ENCODE measurements at regions not wholly inside any gene's neighbourhood (a gene's known extent, or its start where the extent isn't known, plus 50 kb on each side); places are given as distances from the start of the nearest gene placed in this dataset.

DNA sequence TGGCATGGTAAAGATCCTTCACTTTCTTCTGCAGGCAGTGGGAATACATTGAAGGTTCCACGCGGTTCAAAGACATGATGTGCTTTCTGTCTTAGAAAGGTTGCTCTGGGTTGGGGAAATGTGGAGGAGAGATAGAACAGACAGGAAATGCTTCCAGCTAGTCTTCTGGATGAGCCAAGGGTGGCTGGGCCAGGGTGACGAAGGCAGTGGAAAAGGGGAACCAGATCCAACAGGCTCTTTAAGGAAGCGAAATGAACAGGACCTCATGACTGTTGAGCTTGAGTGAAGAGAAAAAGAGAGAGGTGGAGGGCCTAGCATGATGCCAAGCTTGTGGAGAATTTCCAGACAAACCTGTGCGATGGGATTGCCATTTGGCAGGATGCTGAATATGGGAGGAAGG is 56.4 kb upstream of the LMO1 start:
- DNase-seq (ENCODE audit: low read depth, low spot score) = no peak
- no peaks in the 10 kb centered on the region for H3K36me3 ChIP-seq (ENCODE audit: control insufficient read depth in 2 of 2, extremely low read depth in 1 of 2, insufficient read depth in 2 of 2, low read length in 2 of 2)
- H3K4me1 ChIP-seq (ENCODE audit: control insufficient read depth, extremely low read depth, insufficient read depth, low read length) = no peaks in the 10 kb centered on the region
- no TSS peak for BruUV-seq (replicated peaks)
- H3K4me3 ChIP-seq (replicated peaks in 1 of 3; ENCODE audit: insufficient read depth in 1 of 3, low read depth in 1 of 3, low read length in 3 of 3) = no peak overlapping the region
- intact Hi-C loops (cut with micrococcal nuclease) = no loop called here
- no peak overlapping the region for H3K4me2 ChIP-seq (ENCODE audit: insufficient read depth, low read length)
- H3K27me3 ChIP-seq (ENCODE audit: control insufficient read depth in 2 of 2, insufficient read depth in 2 of 2, low read length in 2 of 2) = no peaks in the 10 kb centered on the region
- ChIA-PET POLR2A (no interaction called here), CTCF (interaction anchor here (0.6 to 2.0 kb wide), 3 partner anchors 9 to 343 kb away, joined by 3 to 7 read pairs (median 4); partner anchors contain the start of gene LMO1)
- H3K79me2 ChIP-seq (ENCODE audit: control insufficient read depth, insufficient read depth, low read length) = no peaks in the 10 kb centered on the region
- no peaks in the 10 kb centered on the region for H4K20me1 ChIP-seq (replicated peaks; ENCODE audit: control insufficient read depth, extremely low read depth, insufficient read depth, low read length)
- H3K9me3 ChIP-seq (replicated peaks; ENCODE audit: control insufficient read depth, insufficient read depth, low read length) = no peaks in the 10 kb centered on the region
- FAIRE-seq = no peak
- no peak overlapping the region for H2AFZ ChIP-seq (ENCODE audit: low read depth, low read length)
- no peak for TF ChIP-seq POLR2AphosphoS5 (IDR thresholded peaks at IDR 0.05; ENCODE audit: insufficient read depth, low read depth, low read length)
- no peak for TF ChIP-seq FOS (IDR thresholded peaks at IDR 0.05; ENCODE audit: borderline replicate concordance, insufficient read depth, low read length)
- TF ChIP-seq JUN (IDR thresholded peaks at IDR 0.05; ENCODE audit: borderline replicate concordance, insufficient read depth, insufficient read length, low read depth) = no peak
- no peak for TF ChIP-seq POLR2A (IDR thresholded peaks at IDR 0.05; ENCODE audit: low read depth, low read length)
- TF ChIP-seq EZH2 (IDR thresholded peaks at IDR 0.05; ENCODE audit: borderline replicate concordance, low read depth, low read length, severe bottlenecking) = no peak
- TF ChIP-seq GATA2 (IDR thresholded peaks at IDR 0.05; ENCODE audit: insufficient read depth, insufficient read length, low read depth, low read length) = no peak
- TF ChIP-seq, protein P1, sequence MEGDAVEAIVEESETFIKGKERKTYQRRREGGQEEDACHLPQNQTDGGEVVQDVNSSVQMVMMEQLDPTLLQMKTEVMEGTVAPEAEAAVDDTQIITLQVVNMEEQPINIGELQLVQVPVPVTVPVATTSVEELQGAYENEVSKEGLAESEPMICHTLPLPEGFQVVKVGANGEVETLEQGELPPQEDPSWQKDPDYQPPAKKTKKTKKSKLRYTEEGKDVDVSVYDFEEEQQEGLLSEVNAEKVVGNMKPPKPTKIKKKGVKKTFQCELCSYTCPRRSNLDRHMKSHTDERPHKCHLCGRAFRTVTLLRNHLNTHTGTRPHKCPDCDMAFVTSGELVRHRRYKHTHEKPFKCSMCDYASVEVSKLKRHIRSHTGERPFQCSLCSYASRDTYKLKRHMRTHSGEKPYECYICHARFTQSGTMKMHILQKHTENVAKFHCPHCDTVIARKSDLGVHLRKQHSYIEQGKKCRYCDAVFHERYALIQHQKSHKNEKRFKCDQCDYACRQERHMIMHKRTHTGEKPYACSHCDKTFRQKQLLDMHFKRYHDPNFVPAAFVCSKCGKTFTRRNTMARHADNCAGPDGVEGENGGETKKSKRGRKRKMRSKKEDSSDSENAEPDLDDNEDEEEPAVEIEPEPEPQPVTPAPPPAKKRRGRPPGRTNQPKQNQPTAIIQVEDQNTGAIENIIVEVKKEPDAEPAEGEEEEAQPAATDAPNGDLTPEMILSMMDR (IDR thresholded peaks at IDR 0.05; ENCODE audit: extremely low read depth in 1 of 2, insufficient read depth in 1 of 2, low read depth in 1 of 2, low read length in 2 of 2) = no peak
- TF ChIP-seq, protein P2, sequence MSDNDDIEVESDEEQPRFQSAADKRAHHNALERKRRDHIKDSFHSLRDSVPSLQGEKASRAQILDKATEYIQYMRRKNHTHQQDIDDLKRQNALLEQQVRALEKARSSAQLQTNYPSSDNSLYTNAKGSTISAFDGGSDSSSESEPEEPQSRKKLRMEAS (IDR thresholded peaks at IDR 0.05; ENCODE audit: insufficient read depth, insufficient read length) = no peak
- TF ChIP-seq MYC (IDR thresholded peaks at IDR 0.05; ENCODE audit: low read depth, low read length) = no peak
- no peak overlapping the region for H3K9ac ChIP-seq (replicated peaks; ENCODE audit: extremely low read depth, insufficient read depth, low read length)
- dilution Hi-C loops (cut with MboI; ENCODE audit: extremely low pct_ligation_motif_present, low sequenced_read_pairs) = no loop called here
- no peak overlapping the region for H3K27ac ChIP-seq (ENCODE audit: insufficient read depth, low read depth, low read length)
- H3K9me1 ChIP-seq (replicated peaks; ENCODE audit: control insufficient read depth, extremely low read depth, insufficient read depth, low read length) = no peaks in the 10 kb centered on the region
